GM19025 (cell line): ENCODE measurements at regions not wholly inside any gene's neighbourhood (a gene's known extent, or its start where the extent isn't known, plus 50 kb on each side); places are given as distances from the start of the nearest gene placed in this dataset.

Experiments used
- ATAC-seq: cut with Tn5 transposase; IDR thresholded peaks from one replicate; pipeline ENCODE4 v1.9.1; 2021; ENCODE audit warnings: mild to moderate bottlenecking, low read depth, moderate library complexity; ENCODE audit not compliant: unreplicated experiment

DNA sequence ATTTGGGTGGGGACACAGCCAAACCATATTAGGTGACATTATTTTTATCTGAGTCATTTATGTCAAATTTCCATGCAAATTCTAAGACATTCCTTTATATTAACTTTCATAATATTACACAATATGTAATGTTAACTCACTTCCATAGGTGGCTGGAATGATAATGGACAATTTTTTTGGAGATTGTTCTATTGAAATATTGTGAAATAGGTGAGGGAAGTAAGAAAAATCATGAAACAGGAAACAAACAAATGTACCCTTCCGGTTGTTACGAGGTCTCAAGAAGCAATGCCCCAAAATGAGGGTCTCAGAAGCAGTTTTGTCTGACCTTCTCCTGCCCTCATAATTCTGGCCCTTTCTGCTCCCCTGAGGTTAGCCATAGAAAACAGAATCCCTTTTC, 306.5 kb downstream of the HDGFL1 start:
- no peak for ATAC-seq

- ATAC-seq: no peak
Observed at GRCh38 chr6:22878324-22878701, 308.9 kb downstream of the HDGFL1 start.

GRCh38 chr6:22878706-22879105, 309.3 kb downstream of the HDGFL1 start:
- no peak for ATAC-seq

- no peak for ATAC-seq
Observed at GRCh38 chr6:22880686-22881433, 311.5 kb downstream of the HDGFL1 start.

- no peak for ATAC-seq
Observed at GRCh38 chr6:22882581-22882980, 313.2 kb downstream of the HDGFL1 start.

GRCh38 chr6:22883061-22883717, 313.8 kb downstream of the HDGFL1 start:
- no peak for ATAC-seq

DNA sequence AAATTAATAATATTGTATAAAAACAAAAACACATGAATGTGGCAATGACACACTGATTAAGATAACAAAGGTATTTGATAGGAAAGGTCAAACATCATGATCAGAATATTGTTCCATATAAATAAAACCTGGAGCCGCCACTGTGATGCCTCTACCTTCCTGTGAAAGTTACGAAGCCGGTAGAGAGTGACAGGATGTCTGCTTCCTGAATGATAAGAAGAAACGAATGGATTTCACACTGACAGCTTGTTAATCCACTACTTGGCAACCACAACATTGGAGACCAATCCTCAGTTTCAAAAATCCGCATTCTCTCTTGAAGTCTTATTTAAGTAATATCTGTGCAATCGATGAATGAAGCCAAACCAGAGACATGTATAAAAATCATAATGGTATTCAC, 315.1 kb downstream of the HDGFL1 start:
- no peak for ATAC-seq

DNA sequence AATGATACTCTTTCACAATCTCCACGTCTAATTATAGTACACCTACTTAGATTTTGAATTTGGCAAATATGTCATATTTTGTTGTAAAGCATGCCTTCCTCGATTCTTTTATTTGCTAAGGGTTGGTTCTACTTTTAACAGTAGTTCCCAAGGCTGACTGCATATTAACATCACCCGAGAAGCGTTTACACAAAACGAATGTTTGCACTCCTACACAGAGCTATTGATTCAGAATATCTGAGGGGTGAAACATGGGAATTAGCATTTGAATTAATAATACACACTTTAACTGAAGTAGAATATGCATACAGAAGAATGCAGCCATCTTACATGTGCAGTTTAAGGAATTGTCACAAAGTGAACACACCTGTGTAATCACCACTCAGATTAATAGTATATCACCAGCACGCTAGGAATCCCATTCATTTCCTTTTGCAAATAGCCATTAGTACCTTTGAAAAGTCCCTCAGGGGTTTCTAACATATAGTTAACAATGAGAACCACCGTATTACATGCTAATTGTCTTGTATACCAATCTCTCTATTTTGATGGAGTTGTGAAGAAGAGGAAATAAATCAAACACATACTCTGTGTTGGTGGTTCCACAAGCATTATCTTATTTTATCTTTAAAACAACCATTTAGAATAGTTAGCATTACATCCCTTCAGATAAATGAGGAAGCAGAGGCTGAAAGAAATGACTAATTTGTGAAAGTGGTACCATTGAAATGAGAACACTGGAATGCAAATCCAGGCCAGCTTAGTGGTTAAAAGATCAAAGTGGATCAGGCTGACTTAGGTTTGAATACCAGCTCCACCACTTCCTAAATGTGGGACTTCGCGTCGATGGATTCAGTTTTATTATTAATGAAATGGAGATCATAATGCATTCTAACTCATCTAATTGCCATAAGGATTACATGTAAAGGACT, 317.6 kb downstream of the HDGFL1 start:
- no peak for ATAC-seq

- no peak for ATAC-seq
Observed at GRCh38 chr6:22888163-22888752, 318.9 kb downstream of the HDGFL1 start.

- ATAC-seq: no peak
Observed at GRCh38 chr6:22891934-22892333, 322.6 kb downstream of the HDGFL1 start.

- ATAC-seq: no peak
Observed at GRCh38 chr6:22892452-22892851, 323.1 kb downstream of the HDGFL1 start.

- no peak for ATAC-seq
Observed at GRCh38 chr6:22896696-22897095, 327.3 kb downstream of the HDGFL1 start.

- no peak for ATAC-seq
Observed at GRCh38 chr6:22899426-22899825, 330.1 kb downstream of the HDGFL1 start.

DNA sequence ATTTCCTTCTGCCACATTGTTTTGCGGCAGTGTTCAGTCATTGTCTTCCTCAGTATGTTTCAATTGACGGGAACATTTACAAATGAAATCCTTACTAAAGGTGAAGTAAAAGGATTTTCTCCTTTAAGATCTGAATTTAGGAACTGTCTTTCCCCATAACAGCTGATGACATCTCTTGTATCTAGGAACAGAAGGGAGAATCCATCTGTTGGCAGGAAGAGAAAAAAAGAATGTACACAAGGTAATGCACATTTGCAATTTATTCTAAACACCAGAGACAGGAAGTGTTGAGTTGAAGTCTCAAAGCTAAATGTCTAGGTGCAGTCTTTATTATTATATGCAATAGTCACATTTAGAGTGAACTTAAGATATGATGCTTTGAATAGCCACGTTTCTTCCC, 334.5 kb downstream of the HDGFL1 start:
- ATAC-seq: no peak

DNA sequence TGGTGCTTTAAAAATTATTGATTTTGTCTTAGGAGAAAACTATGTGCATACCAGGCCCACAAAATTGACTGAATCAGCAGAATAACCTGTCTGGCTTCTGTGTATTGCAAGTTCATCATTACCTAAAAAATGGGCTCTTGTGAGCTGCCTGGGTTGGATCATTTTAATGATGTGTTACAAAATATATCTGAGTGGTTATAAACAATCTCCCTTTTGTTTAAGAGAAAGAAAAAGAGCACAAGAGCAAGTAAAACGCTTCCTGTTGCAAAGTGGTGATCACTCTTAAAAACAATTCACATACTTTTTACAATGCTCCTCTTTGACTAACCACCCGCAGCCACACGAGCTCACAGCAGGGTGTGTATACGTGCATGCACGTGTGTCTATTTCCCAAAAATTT, 335.1 kb downstream of the HDGFL1 start:
- ATAC-seq: no peak

DNA sequence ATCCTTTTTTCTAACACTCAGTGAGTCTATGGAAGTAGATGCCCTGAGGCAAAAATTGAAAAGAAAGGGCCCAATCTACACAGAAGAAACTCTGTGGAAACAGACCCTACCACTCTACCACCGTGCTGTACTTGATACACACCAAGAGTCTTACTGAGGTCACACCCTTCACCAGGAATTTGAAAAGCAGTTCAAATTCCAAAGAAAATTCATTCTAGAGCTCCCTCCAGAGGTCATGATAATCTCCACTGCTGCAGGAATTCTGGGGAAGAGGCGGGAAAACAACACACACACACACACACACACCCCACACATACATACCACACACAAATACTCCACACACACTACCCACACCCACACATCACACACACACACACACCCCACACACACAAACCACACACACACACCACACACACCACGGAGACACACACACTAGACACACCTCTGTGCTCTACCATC, 336.8 kb downstream of the HDGFL1 start:
- ATAC-seq: no peak

DNA sequence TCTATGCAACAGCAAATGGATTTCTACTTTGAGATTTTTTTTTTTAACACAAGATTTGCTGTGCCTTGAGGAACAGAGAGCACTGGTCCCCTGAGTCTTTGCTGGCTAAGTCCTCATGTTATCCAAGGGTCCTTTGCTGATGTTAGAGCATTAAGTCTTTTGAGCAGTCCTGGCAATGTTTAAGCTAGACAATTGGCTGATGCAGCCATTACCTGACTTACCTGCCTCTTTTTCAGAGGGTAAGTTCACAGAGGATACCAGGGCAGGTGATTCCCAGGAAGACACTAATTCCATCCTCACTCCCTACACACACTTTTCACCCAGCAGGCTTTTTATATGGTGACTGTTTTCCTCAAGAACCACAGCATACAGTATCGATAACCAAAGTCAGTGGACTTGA, 337.7 kb downstream of the HDGFL1 start:
- ATAC-seq: no peak

DNA sequence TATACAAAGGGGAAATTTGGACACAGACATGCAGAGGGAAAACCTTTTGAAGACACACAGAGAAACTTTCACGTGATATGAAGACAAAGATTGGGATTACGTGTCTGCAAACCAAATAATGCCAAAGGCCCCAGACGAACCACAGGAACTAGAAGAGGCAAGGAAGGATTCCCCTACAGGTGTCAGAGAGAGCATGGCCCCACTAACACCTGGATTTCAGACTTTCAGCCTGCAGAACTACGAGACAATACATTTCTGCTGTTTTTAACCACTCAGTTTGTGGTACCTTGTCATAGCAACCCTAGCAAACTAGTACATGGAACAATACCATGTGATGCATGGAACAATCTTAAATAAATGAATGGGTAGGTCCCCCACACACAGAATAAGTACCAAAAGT, 341.0 kb downstream of the HDGFL1 start:
- no peak for ATAC-seq

- ATAC-seq: no peak
Observed at GRCh38 chr6:22913612-22914011, 344.2 kb downstream of the HDGFL1 start.

DNA sequence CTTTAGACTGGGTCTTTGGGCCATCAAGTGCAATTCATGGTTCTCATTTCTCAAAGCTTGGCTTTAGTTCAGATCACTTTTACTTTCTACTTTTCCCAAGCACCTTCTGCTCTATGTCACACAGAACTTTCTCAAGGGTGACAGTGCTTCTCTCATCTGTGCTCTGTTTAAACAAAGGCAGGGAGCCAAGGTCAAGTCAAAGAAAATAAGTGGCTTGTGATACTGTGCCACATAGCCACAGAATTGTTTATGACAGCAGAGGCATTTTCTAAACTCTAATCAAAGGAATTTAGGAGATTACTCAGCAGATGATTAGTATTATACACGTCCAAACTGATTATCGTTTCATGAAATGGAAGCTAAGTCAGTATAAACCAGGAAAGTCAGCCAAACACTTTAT, 348.0 kb downstream of the HDGFL1 start:
- ATAC-seq: no peak

- ATAC-seq: no peak
Observed at GRCh38 chr6:22921828-22922227, 352.5 kb downstream of the HDGFL1 start.
